Vagina (tissue), 2 donors: ENCODE measurements at regions not wholly inside any gene's neighbourhood (a gene's known extent, or its start where the extent isn't known, plus 50 kb on each side); places are given as distances from the start of the nearest gene placed in this dataset.

Experiments
- CTCF ChIP-seq, 3 experiments: fragments of 450-650 bp in 2 of 3; fragments of 200-600 bp in 1 of 3; sonication (generic) in 1 of 3; IDR thresholded peaks; one replicate each; pipeline ENCODE4 v1.5.1; 2017 to 2019; ENCODE audit warnings: antibody characterized with exemption in 3 of 3, mild to moderate bottlenecking in 2 of 3, moderate library complexity in 2 of 3
- POLR2AphosphoS5 ChIP-seq, 2 donors: sonication (generic); formaldehyde crosslinking; IDR thresholded peaks; one replicate each; pipeline ENCODE4 v1.9.0; 2017; ENCODE audit warnings: antibody characterized with exemption in 2 of 2, mild to moderate bottlenecking in 2 of 2, low read depth in 1 of 2; ENCODE audit not compliant: insufficient read depth in 1 of 2

GRCh38 chr2:194822097-194822496, 834.9 kb upstream of the SLC39A10 start:
- TF ChIP-seq CTCF (IDR thresholded peaks at IDR 0.05) (no peak), POLR2AphosphoS5 (IDR thresholded peaks at IDR 0.05; ENCODE audit: insufficient read depth in 1 of 2, low read depth in 1 of 2) (no peak)
